ENCODE measurements at regions not wholly inside any gene's neighbourhood (a gene's known extent, or its start where the extent isn't known, plus 50 kb on each side); places are given as distances from the start of the nearest gene placed in this dataset.

- Mint-ChIP-seq H3K36me3 (ENCODE audit: low read depth) (no peaks in the 10 kb centered on the region), H3K27ac (no peak overlapping the region), H3K27me3 (ENCODE audit: insufficient read depth, low read depth, poor library complexity) (peaks cover 5% of the 10 kb centered on the region), H3K4me3 (no peak overlapping the region), H3K9me3 (0 out of 3 replicates have a peak, but pooled peaks cover 4% of the 10 kb centered on the region), H3K4me1 (no peaks in the 10 kb centered on the region)
- Histone ChIP-seq H2AFZ (no peak overlapping the region), H3K27me3 (ENCODE audit: insufficient read depth) (no peaks in the 10 kb centered on the region), H3F3A (replicated peaks; ENCODE audit: low read depth) (no peaks in the 10 kb centered on the region), H3K27ac (ENCODE audit: low read depth) (no peak overlapping the region), H3K79me2 (replicated peaks; ENCODE audit: insufficient read depth) (no peaks in the 10 kb centered on the region), H3K4me2 (no peak overlapping the region), H3K9me2 (ENCODE audit: insufficient read depth) (no peaks in the 10 kb centered on the region), H3K4me3 (no peak overlapping the region), H4K20me1 (replicated peaks; ENCODE audit: insufficient read depth) (no peaks in the 10 kb centered on the region), H3K36me3 (ENCODE audit: insufficient read depth) (no peaks in the 10 kb centered on the region; the same call in 1 of the 2 replicates), H3K4me1 (ENCODE audit: insufficient read depth) (no peaks in the 10 kb centered on the region)
- peak; percentile 92 for DNase-seq (ENCODE audit: low spot score)
- peak; percentile 98 for ATAC-seq
- TF ChIP-seq STAT1 (IDR thresholded peaks at IDR 0.05; ENCODE audit: unreplicated experiment) (no peak), NANOG (IDR thresholded peaks at IDR 0.05; ENCODE audit: borderline replicate concordance) (no peak), ZNF114 (CRISPR knock-in tag; IDR thresholded peaks at IDR 0.05) (no peak), ZNF331 (CRISPR knock-in tag; IDR thresholded peaks at IDR 0.05; ENCODE audit: low read depth) (no peak)
- TF ChIP-seq, protein P1, sequence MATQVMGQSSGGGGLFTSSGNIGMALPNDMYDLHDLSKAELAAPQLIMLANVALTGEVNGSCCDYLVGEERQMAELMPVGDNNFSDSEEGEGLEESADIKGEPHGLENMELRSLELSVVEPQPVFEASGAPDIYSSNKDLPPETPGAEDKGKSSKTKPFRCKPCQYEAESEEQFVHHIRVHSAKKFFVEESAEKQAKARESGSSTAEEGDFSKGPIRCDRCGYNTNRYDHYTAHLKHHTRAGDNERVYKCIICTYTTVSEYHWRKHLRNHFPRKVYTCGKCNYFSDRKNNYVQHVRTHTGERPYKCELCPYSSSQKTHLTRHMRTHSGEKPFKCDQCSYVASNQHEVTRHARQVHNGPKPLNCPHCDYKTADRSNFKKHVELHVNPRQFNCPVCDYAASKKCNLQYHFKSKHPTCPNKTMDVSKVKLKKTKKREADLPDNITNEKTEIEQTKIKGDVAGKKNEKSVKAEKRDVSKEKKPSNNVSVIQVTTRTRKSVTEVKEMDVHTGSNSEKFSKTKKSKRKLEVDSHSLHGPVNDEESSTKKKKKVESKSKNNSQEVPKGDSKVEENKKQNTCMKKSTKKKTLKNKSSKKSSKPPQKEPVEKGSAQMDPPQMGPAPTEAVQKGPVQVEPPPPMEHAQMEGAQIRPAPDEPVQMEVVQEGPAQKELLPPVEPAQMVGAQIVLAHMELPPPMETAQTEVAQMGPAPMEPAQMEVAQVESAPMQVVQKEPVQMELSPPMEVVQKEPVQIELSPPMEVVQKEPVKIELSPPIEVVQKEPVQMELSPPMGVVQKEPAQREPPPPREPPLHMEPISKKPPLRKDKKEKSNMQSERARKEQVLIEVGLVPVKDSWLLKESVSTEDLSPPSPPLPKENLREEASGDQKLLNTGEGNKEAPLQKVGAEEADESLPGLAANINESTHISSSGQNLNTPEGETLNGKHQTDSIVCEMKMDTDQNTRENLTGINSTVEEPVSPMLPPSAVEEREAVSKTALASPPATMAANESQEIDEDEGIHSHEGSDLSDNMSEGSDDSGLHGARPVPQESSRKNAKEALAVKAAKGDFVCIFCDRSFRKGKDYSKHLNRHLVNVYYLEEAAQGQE (IDR thresholded peaks at IDR 0.05; ENCODE audit: unreplicated experiment): no peak
- TF ChIP-seq, protein P2, sequence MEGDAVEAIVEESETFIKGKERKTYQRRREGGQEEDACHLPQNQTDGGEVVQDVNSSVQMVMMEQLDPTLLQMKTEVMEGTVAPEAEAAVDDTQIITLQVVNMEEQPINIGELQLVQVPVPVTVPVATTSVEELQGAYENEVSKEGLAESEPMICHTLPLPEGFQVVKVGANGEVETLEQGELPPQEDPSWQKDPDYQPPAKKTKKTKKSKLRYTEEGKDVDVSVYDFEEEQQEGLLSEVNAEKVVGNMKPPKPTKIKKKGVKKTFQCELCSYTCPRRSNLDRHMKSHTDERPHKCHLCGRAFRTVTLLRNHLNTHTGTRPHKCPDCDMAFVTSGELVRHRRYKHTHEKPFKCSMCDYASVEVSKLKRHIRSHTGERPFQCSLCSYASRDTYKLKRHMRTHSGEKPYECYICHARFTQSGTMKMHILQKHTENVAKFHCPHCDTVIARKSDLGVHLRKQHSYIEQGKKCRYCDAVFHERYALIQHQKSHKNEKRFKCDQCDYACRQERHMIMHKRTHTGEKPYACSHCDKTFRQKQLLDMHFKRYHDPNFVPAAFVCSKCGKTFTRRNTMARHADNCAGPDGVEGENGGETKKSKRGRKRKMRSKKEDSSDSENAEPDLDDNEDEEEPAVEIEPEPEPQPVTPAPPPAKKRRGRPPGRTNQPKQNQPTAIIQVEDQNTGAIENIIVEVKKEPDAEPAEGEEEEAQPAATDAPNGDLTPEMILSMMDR (conservative IDR thresholded peaks at IDR 0.05; ENCODE audit: low read depth in 2 of 2): peak; percentile 92 to 94
- TF ChIP-seq, protein P3, sequence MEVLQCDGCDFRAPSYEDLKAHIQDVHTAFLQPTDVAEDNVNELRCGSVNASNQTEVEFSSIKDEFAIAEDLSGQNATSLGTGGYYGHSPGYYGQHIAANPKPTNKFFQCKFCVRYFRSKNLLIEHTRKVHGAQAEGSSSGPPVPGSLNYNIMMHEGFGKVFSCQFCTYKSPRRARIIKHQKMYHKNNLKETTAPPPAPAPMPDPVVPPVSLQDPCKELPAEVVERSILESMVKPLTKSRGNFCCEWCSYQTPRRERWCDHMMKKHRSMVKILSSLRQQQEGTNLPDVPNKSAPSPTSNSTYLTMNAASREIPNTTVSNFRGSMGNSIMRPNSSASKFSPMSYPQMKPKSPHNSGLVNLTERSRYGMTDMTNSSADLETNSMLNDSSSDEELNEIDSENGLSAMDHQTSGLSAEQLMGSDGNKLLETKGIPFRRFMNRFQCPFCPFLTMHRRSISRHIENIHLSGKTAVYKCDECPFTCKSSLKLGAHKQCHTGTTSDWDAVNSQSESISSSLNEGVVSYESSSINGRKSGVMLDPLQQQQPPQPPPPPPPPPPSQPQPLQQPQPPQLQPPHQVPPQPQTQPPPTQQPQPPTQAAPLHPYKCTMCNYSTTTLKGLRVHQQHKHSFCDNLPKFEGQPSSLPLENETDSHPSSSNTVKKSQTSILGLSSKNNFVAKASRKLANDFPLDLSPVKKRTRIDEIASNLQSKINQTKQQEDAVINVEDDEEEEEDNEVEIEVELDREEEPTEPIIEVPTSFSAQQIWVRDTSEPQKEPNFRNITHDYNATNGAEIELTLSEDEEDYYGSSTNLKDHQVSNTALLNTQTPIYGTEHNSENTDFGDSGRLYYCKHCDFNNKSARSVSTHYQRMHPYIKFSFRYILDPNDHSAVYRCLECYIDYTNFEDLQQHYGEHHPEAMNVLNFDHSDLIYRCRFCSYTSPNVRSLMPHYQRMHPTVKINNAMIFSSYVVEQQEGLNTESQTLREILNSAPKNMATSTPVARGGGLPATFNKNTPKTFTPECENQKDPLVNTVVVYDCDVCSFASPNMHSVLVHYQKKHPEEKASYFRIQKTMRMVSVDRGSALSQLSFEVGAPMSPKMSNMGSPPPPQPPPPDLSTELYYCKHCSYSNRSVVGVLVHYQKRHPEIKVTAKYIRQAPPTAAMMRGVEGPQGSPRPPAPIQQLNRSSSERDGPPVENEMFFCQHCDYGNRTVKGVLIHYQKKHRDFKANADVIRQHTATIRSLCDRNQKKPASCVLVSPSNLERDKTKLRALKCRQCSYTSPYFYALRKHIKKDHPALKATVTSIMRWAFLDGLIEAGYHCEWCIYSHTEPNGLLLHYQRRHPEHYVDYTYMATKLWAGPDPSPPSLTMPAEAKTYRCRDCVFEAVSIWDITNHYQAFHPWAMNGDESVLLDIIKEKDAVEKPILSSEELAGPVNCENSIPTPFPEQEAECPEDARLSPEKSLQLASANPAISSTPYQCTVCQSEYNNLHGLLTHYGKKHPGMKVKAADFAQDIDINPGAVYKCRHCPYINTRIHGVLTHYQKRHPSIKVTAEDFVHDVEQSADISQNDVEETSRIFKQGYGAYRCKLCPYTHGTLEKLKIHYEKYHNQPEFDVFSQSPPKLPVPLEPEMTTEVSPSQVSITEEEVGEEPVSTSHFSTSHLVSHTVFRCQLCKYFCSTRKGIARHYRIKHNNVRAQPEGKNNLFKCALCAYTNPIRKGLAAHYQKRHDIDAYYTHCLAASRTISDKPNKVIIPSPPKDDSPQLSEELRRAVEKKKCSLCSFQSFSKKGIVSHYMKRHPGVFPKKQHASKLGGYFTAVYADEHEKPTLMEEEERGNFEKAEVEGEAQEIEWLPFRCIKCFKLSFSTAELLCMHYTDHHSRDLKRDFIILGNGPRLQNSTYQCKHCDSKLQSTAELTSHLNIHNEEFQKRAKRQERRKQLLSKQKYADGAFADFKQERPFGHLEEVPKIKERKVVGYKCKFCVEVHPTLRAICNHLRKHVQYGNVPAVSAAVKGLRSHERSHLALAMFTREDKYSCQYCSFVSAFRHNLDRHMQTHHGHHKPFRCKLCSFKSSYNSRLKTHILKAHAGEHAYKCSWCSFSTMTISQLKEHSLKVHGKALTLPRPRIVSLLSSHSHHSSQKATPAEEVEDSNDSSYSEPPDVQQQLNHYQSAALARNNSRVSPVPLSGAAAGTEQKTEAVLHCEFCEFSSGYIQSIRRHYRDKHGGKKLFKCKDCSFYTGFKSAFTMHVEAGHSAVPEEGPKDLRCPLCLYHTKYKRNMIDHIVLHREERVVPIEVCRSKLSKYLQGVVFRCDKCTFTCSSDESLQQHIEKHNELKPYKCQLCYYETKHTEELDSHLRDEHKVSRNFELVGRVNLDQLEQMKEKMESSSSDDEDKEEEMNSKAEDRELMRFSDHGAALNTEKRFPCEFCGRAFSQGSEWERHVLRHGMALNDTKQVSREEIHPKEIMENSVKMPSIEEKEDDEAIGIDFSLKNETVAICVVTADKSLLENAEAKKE (CRISPR knock-in tag; IDR thresholded peaks at IDR 0.05): no peak
These were observed 134.2 kb downstream of the CHIC2 start for GRCh38 chr4:53929955-53930798.

Data from GM23338 (cell line).